Liver (tissue), 3 donors: ENCODE measurements at regions not wholly inside any gene's neighbourhood (a gene's known extent, or its start where the extent isn't known, plus 50 kb on each side); places are given as distances from the start of the nearest gene placed in this dataset.

Source experiments
- YY1 ChIP-seq: IDR thresholded peaks from 2 replicates; pipeline ENCODE4 v1.6.1; 2016; ENCODE audit warnings: antibody characterized with exemption, mild to moderate bottlenecking
- TF ChIP-seq, protein P1 (sequence below): fragments of 150-350 bp; IDR thresholded peaks from 2 replicates; pipeline ENCODE4 v1.5.1; 2017; ENCODE audit warnings: improper control_type of control experiment, low read depth, low read length; ENCODE audit not compliant: missing input control
- TF ChIP-seq, protein P2 (sequence below): IDR thresholded peaks from 2 replicates; pipeline ENCODE4 v1.6.1; 2016; ENCODE audit warnings: antibody characterized with exemption
- donor health status: healthy.
- donor health status: healthy.

DNA sequence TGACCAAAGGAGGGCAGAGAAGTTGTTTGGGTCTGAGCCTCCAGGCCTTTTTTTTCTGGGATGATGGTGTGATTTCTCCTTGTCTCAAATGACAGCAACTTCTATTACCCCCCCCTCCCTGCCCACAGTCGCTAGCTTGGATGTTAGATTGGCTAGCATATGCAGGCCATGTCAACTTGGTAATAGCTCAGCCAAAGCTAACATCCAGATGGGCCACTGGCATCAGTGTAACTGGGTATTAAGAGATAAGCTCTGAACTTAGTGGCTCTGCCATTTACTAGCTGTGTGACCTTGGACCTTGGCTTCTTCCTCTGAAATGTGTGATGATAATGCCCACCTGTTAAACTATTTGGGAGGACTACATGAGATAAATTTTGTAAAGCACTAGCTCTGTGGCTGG is 86.9 kb upstream of the TSPAN2 start:
- TF ChIP-seq, protein P1, sequence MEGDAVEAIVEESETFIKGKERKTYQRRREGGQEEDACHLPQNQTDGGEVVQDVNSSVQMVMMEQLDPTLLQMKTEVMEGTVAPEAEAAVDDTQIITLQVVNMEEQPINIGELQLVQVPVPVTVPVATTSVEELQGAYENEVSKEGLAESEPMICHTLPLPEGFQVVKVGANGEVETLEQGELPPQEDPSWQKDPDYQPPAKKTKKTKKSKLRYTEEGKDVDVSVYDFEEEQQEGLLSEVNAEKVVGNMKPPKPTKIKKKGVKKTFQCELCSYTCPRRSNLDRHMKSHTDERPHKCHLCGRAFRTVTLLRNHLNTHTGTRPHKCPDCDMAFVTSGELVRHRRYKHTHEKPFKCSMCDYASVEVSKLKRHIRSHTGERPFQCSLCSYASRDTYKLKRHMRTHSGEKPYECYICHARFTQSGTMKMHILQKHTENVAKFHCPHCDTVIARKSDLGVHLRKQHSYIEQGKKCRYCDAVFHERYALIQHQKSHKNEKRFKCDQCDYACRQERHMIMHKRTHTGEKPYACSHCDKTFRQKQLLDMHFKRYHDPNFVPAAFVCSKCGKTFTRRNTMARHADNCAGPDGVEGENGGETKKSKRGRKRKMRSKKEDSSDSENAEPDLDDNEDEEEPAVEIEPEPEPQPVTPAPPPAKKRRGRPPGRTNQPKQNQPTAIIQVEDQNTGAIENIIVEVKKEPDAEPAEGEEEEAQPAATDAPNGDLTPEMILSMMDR, result no peak
- TF ChIP-seq, protein P2, sequence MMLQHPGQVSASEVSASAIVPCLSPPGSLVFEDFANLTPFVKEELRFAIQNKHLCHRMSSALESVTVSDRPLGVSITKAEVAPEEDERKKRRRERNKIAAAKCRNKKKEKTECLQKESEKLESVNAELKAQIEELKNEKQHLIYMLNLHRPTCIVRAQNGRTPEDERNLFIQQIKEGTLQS, result no peak
- no peak for TF ChIP-seq YY1
